Putamen (tissue), 1 donor: ENCODE measurements at regions not wholly inside any gene's neighbourhood (a gene's known extent, or its start where the extent isn't known, plus 50 kb on each side); places are given as distances from the start of the nearest gene placed in this dataset.

Source experiments
- DNase-seq: peaks from one replicate; pipeline ENCODE4 v3.0.0-alpha.2; 2016; ENCODE audit warnings: low spot score

DNA sequence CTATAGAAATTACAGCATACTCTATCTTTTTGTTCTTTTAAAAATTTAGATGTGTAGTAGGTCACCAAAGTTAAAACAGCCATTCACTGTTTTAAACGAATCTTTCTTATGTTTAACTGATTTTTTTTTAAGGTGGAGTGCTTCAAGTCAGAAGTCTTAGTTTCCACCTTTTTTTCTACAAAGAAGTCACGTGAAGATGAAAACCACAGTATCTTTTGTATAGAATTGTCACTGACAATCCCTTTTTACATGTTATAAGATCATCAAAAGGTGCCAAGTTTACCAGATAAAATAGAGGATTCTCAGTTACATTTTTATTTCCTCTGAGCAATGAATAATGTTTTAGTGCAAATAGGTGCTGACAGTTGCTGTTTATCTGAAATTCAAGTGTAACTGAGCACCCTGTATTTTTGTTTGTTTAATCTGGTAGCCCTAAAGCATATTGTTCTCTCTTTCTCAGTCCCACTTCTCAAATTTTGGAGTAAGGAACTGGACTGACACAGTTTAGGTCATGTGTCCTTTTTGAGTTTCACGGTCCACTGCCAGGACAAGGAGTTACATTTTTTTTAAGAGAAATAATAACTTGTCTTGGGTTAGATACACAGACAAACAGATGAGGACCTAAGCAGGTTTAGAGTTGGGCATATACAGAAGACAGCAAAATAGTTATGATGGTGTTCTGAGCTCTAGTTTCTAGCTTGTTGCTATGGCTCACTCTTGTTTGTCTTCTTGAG, 233.2 kb upstream of the MBL2 start:
- no peak for DNase-seq

DNA sequence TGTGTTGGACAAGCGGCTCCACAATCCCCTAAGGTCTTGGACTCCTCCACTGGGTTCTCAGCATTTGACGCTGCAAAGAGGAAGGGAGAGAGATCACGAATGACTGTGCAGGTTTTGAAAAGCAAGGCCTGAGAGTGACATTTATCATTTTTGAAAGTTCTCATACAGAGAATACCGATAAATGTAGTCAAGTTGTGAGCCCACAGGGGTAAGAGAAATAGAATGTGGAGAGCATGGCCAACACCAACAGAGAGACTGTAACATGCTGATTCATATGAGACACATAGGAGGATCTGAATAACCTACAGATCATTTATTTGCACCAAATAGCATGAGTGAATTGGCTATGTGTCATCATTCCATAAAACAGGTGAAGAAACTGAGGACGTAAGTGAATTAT, 230.5 kb upstream of the MBL2 start:
- no peak for DNase-seq

DNA sequence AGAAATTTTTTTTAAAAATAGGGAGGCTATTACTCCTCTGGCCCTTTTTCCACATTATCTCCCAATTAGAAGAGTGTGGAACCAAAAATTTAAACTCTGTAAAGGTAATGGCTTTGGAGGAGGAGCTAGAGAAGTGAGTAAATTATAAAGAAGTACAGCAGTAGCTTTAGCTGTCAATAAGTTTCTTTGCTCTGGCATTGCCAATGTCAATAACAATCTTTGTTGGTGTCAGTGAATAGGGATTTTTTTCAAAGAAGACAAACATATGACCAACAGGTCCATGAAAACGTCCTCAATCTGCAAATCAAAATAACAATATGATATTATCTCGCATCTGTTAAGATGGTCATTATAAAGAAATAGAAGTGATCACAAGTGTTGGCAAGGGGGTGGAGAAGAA, 227.1 kb upstream of the MBL2 start:
- DNase-seq: no peak

DNA sequence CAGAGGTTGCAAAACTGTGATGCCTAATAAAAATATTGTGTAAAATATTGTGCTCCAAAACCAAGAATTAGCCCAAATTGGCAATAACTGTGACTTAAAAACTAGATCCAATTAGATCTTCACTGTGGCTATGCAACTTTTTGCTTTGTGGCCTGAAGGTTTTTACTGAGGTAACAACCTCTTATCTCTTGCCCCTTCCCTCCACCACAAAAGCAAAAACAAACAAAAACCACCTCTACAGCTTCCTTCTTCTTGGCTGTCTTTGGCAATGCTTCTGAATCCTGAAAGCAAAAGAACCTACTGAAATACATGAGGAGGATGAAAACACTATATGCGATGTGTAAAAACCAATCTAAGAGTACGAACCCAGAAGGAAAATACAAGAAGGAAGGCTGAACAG, 226.7 kb upstream of the MBL2 start:
- DNase-seq: no peak

DNA sequence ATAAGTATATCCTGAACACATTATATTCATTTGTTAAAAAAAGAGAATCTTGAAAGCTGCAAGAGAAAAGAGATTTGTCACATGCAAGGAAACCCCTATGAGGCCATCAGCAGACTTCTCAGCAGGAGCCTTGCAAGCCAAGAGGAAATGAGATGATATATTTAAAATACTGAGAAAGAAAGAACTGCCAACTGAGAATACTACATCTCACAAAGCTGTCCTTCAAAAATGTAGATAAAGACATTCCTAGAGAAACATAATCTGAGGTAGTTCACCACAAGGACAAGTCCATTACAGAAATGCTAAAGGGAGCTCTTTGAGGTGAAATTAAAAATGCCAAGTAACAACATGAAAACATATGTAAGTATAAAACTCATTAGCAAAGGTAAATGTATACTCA, 224.4 kb upstream of the MBL2 start:
- DNase-seq: no peak

DNA sequence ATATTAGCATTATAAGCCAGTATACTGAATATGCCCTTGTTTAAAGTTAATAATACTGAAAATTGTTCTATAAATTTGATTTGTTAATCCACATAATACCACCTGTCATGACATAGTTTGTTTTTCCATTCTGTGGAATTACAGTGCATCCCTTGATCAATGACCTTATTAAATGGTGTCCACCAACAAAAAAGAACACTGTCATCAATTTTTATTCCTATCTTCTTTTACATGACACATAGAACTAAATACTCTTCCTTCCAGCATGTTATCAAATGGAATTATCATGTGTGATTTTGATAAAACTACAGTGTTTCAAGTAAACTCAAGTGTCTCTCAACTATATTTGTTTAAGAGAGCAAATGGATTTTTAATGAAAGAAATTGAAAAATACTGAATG, 221.8 kb upstream of the MBL2 start:
- no peak for DNase-seq

DNA sequence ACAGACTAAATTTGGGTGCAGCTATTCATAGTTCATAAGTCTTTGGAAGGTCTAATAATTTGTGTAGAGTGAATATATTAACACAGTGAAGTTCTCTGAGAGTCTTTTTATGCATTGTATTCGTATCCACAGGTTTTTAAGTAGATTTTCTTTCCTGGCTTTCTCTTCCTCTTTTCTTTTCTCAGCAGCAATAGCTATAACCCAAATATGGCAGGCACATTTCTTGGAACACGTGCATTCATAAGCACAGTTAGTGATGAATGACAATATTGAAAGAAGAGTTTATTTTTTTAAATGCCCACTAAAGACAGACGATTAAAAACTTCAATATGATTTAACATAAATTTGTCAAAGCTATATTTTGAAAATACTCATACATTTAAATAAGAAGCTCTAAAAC, 220.5 kb upstream of the MBL2 start:
- no peak for DNase-seq

DNA sequence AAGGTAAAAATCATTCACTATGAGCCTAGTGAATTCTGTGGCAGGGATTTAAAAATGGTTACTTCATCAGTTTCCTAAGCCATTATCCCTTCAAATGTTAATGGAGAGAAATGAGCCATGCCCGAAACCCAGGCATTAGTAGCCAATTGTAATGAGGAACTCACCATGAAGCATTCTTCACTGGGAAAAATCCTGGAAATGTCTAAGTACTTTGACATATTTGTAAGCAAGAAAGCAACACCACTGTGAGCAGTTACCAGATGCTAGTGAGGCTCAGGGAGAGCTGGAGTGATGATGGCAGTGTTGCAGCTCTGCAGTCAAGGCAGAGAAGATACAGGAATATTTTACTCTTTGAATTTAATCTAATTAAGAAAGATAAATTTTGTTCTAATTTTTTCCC, 220.0 kb upstream of the MBL2 start:
- DNase-seq: no peak

DNA sequence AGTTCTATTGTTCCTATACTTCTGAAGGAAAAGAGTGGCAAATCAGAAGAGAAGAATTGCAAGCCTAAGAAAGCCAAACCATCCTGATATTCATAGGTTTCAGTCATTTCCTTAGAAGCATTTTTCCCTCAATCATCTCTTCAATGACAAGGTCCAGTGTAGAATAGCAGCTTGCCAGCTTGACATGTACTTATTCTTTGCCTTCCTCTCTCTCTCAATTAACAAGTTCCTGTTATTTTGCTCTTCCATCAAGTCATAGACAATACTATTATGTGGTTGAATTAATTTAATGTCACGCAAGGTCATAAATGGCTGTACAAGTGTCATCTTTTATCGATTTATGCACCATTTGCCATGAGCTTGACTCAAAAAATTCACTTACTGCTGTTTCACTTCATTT, 216.3 kb upstream of the MBL2 start:
- DNase-seq: no peak

DNA sequence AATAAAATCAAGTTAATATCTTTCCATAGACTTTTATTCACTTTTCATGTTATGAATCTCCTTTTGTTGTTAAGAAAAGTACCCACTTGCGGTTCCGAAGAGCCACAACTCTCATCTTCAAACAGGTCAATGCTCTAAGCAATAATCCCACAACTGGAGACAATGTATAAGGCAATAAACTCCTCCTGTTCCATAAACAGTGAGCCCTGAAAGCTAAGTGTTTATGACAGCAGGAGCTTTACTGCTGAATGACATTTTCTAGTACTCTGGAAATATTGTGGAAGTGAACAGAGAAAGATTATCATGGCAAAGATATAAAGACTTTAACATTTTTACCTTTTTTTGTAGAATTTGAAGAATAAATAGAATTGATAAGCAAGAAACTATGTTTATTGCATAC, 213.5 kb upstream of the MBL2 start:
- DNase-seq: no peak

DNA sequence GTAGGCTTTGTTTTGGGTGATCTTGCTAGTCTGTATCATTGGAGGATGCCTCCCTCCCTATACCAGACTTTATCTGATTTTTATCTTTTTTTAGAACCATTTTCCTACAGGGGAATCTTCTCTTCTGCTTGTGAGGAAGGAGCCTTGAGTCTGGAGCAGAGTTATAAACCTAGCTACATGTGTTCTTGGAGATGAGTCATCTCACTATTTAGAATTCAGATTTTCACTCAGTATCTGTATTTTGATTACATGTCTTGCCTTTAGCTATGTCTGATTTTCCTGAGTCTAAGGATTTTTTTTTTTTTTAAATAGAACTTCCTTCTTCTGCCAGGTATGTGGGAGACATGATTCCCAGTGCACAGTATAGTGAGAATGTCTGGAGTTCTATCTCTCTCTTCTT, 211.6 kb upstream of the MBL2 start:
- DNase-seq: no peak

DNA sequence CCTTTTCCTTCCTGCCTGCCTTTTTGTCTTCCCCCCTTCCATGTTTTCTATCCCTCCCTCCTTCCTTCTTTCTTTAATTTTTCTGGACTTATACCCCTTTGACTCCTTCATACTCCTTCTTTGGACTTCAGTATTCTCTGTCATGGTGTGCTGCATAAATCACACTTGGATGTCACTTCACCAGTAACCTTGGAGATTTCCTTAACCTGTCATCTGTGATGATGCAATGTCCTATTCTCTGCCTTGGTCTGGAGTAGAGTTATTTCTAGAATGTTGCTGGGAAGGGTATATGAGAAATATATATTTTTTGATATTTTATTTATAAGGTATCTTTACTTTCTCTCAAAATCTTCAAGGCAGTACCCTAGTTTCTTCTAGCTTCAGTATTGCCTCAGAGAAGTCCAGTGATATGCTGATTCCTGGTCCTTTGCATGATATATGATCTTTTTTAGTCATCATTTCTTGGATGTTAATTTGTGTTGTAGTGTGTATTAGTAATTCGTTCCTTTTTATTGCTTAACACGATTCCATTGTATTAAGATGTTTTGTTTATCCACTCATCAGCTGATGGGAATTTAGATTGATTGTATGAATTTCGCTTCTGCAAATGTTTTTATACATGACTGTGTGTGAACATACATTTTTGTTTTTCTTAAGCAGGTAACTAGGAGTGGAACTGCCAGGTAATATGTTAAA, 206.9 kb upstream of the MBL2 start:
- DNase-seq: no peak

DNA sequence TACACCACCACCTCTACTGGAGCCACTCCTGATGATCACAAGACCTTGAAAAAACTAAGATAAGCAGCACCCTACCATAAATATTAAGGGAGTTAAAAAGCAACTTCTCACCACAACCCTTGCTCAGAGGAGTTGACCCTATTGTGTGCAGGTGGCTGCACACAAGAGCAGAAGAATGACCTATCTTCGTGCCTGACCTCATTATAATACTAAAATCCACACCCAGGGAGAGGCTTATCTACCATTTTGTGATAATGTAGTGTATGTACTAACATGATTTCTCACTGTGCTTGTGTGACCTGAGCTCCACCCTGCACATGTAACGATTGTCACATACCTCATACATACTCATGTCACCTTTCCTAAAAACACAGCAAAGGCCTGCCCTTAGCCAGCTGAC, 205.0 kb upstream of the MBL2 start:
- no peak for DNase-seq

DNA sequence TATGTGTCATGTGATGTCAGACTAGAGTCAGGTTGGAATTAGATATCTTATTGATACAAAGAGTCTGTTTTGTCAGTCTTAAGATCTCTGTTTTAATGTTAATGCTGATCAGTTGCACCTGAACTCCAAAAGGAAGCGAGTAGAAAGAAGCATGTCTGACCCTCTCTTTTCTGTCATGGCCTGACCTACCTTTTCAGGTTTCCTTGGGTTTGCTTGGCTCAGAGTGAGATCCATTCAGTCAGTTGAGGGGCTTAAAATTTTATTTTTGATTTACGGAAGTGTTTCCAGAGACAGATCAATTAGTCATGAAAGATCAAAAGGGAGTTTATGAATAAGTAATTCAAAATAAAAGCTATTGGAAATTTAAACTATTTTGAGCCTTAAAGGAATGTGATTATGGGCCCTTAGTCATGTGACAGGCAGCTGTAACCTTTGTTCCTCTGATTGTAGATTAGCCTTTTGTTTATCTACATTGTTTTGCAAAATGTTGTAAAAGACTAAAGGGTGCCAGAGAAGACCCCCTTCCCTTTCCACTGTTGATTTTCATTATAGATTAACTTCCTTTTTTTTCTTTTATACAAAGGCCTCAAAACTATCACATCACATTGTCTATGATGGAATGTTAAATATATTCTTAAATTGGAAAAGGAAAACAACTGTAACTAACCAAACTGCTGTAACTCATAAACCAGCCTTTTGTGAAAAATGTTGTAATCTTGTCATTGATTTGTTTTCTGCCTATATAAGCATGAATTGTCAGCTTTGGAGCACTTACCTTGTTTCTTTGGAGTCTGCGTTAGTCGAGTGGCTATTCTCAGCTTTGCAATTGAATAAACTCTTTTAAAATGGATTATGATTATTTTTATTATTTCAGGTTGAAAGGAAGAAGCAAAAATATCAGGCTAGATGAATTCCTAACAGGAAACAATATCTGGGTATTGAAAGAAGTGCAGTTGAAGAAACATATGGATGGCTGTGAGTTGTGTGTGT, 195.5 kb upstream of the MBL2 start:
- no peak for DNase-seq

DNA sequence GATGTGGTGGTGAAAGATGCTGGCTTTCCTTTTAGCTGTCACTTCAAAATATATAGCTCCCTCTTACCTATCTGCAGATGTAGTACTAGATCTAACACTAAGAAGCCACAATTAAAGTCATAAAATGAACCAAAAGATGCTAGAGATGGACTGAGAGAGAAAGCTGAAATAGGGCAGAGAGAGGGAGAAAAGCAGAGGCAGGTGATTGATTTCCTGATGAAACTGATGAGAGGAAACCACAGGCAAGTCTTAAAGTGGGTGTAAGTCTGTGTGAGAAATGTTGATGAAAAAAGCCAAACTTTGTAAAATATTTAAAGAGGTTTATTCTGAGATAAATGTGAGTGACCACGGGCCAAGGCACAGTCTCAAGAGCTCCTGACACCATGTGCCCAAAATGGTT, 194.3 kb upstream of the MBL2 start:
- no peak for DNase-seq

DNA sequence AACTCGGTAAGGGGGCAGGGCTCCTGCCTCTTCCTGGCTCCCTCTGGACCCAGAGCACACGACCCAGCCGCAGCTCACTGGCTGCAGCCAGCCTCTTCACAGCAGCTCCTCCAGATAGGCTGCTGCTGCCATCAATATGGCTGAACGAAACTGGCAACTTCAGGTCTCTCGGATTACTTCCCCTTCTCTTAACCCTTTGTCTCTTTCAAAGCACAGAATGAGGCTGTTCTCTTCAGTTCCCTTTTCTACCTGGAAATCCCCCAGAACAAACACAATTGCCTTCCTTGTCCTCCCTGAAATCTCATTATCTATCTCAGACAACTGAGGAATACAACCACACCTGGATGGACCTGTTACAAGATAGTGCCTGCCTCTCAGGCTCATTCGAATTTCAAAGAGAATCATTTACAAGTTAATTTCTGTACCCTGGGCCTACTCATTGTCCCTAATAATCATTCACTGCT, 193.4 kb upstream of the MBL2 start:
- no peak for DNase-seq

DNA sequence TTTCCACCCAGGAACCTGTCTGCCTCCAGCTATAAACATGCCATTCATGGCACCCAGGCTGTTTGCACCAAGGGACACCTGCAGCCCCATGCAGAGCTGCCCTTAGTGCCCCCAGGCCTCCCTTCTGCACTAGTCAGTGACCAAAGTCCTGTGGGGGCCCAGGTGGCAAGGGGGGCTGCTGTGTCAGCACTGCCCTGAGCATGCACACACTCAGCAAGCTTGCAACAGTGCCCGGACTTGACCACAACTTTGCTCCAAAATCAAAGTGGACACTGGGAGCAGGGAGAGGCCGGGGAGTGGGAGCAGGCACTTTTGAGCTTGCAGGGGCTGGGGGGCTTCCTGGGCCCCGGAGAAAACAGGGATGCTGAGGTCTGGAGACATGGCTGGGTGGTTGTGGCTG, 192.9 kb upstream of the MBL2 start:
- no peak for DNase-seq

DNA sequence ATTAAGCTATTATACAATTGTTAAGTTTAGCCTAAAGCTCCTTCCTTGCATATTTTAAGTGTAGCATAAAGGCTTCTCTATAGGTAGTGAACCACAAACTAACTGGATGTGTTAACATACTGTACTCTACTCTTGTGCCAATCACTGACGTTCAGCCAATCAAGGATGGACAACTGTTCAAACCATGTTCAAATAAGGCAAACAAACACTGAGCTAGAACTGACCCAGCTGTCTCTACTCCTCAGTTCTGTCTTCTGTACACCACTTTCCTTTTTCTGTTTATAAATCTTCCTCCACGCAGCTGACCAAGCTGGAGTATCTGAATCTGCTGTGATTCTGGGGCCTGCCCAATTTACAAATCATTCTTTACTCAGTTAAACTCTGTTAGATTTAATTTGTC, 188.7 kb upstream of the MBL2 start:
- DNase-seq: no peak

DNA sequence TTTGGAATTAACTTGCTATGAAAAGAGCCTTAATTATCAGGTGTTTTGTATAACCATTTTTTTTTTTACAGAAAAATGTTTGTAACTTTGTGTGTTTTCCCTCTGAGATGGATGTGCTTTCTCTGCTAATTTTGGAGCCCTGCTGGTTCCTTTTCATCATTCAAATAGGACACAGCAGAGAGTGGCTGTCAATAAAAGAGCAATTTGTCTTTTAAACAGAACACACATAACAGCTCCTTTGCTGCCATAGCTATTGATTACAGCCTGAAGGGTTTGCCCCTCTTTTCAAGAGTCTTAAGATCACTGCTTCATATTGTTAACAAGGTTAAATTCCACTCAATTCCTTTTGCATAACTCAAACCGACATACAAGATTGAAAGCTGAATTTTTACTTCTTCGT, 187.2 kb upstream of the MBL2 start:
- DNase-seq: no peak

DNA sequence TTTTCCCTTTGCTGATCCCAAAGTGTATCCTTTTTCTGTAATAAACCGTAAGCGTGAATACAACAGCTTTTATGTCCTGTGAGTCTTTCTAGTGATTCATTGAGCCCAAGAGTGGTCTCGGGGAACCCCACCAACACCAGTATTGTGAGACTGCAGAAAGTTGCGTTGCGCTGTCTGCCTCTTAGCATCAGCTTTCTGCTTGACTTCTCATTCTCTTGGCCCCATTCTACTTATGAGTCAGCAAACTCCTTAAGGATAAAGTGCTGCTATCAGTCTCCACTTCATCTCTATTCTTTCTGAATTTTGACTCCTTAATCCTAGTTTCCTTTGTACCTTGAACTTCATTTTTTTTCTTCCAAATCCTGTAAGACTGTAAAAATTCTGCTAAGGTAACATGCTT, 184.3 kb upstream of the MBL2 start:
- no peak for DNase-seq

DNA sequence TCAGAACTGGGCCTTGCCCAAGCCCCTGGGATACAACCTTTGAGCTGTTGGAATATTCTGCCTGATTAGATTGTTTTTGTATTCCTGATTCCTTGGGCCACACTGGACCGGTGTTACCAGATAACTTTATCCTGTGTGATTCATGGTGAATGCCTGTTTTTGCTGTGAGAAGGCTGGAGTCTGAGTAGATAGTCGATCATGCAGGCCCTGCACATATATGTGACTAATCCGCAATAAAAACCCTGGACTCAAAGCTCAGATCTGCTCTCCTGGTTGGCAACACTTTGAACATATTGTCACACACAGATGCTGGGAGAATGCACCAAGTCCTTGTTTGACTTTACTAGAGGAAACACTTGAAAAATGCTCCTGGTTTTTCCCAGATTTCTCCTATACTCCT, 183.9 kb upstream of the MBL2 start:
- DNase-seq: no peak

DNA sequence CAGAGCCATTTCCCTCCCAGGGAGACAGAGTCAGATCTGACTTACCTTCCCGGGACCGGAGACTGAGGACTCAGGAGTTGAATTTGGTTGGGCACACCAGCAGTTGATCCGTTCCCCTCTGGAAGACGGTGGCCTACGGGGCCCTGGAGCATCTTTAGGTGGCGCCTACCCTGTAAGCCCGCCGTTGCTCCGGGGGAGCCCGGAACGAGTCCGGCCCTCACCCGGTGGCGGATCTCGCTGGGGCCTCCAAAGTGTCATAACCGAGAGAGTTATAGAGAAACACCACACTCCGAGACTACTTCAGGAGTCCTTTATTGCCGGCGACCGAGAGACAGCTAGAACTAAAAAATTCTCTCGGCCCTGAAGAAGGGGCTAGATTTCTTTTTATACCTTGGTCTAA, 182.8 kb upstream of the MBL2 start:
- no peak for DNase-seq

DNA sequence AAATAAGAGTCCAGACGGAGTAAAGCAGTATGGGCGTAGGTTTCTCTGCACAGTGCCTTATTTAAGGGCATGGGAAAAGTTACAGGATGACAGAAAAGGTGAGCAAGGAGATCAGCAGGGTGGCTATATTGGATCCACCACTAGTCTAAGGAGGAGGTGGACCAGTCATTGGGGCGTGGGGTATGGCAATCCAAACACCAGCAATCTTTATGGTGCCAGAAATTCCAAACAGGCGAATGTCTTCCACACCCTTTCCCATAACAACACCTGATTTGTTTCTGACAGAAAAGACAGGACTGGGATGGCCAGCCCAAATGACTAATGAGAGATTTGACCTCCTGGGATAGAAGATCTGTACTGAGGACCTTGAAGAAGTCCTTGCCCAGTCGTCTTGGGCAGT, 181.8 kb upstream of the MBL2 start:
- DNase-seq: no peak
